ENCODE measurements at regions not wholly inside any gene's neighbourhood (a gene's known extent, or its start where the extent isn't known, plus 50 kb on each side); places are given as distances from the start of the nearest gene placed in this dataset.

DNA sequence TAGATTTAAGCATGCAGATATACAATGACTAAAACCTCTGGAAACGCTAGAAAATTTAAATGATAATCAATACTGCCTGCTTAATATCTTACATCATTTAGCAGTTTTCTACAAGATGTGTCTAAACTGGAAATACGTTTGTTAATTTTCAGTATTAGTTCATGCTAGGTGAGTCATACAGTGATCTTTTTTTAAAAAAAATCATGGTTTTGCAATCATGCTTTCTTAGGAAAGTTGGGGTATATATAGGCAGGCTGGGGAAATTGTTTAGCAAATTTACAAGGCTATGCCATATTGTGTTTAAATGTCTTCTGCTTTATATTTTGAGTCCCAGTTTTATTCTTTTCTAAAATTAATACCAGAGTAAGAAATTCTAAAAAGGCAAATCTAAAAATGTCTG, 245.4 kb upstream of the SPRY2 start:
- TF ChIP-seq, protein P1, sequence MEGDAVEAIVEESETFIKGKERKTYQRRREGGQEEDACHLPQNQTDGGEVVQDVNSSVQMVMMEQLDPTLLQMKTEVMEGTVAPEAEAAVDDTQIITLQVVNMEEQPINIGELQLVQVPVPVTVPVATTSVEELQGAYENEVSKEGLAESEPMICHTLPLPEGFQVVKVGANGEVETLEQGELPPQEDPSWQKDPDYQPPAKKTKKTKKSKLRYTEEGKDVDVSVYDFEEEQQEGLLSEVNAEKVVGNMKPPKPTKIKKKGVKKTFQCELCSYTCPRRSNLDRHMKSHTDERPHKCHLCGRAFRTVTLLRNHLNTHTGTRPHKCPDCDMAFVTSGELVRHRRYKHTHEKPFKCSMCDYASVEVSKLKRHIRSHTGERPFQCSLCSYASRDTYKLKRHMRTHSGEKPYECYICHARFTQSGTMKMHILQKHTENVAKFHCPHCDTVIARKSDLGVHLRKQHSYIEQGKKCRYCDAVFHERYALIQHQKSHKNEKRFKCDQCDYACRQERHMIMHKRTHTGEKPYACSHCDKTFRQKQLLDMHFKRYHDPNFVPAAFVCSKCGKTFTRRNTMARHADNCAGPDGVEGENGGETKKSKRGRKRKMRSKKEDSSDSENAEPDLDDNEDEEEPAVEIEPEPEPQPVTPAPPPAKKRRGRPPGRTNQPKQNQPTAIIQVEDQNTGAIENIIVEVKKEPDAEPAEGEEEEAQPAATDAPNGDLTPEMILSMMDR (IDR thresholded peaks at IDR 0.05): no peak
- TF ChIP-seq POLR2A (IDR thresholded peaks at IDR 0.05): no peak
